Fibroblast of pulmonary artery (primary cell): ENCODE measurements at regions not wholly inside any gene's neighbourhood (a gene's known extent, or its start where the extent isn't known, plus 50 kb on each side); places are given as distances from the start of the nearest gene placed in this dataset.

ENCODE experiments used
- DNase-seq: peaks from one replicate; pipeline ENCODE4 v3.0.0-alpha.2; 2010; ENCODE audit warnings: low read depth
- H3K4me3 ChIP-seq: replicated peaks from 2 replicates; pipeline ENCODE4 v1.5.1; 2011; ENCODE audit warnings: low read depth, mild to moderate bottlenecking, control low read depth, low read length, moderate library complexity
- CTCF ChIP-seq: IDR thresholded peaks from 2 replicates; pipeline ENCODE4 v1.5.1; 2011; ENCODE audit warnings: mild to moderate bottlenecking, control low read depth, low read length, inconsistent platforms; ENCODE audit errors: missing control alignments

GRCh38 chr1:43065616-43066399, 106.3 kb downstream of the EBNA1BP2 start:
- DNase-seq, result no peak
- no peak overlapping the region for H3K4me3 ChIP-seq
- no peak for TF ChIP-seq CTCF

- H3K4me3 ChIP-seq, result no peak overlapping the region
- TF ChIP-seq CTCF, result no peak
- no peak for DNase-seq
Observed at GRCh38 chr1:43065191-43065590, 106.5 kb upstream of the SLC2A1 start.

- TF ChIP-seq CTCF, result no peak
- H3K4me3 ChIP-seq, result no peak overlapping the region
- DNase-seq, result no peak
Observed at GRCh38 chr1:43063394-43064219, 104.9 kb upstream of the SLC2A1 start.

- H3K4me3 ChIP-seq, result no peak overlapping the region
- no peak for DNase-seq
- TF ChIP-seq CTCF, result no peak
Observed at GRCh38 chr1:43062527-43063095, 103.9 kb upstream of the SLC2A1 start.

GRCh38 chr1:43061757-43062156, 103.1 kb upstream of the SLC2A1 start:
- H3K4me3 ChIP-seq, result no peak overlapping the region
- no peak for TF ChIP-seq CTCF
- DNase-seq, result no peak

- H3K4me3 ChIP-seq, result no peak overlapping the region
- DNase-seq, result no peak
- no peak for TF ChIP-seq CTCF
Observed at GRCh38 chr1:43059640-43060574, 101.2 kb upstream of the SLC2A1 start.
